Esophagus muscularis mucosa (tissue), 4 donors: ENCODE measurements at regions not wholly inside any gene's neighbourhood (a gene's known extent, or its start where the extent isn't known, plus 50 kb on each side); places are given as distances from the start of the nearest gene placed in this dataset.

ENCODE experiments used
- DNase-seq: peaks from one replicate; pipeline ENCODE4 v3.0.0-alpha.2; 2017; ENCODE audit errors: extremely low spot score
- H3K27ac ChIP-seq, 4 donors: fragments of 200-600 bp; sonication (generic); replicated peaks in 1 of 4; 1 replicate in 3 of 4; 2 replicates in 1 of 4; pipeline ENCODE4 v1.5.1; 2016 to 2019; ENCODE audit warnings: mild to moderate bottlenecking in 1 of 4
- H3K27me3 ChIP-seq, 4 donors: fragments of 200-600 bp; sonication (generic); one replicate each; pipeline versions ENCODE4 v1.5.1 to v1.6.0; 2016 to 2019
- H3K36me3 ChIP-seq, 4 donors: fragments of 200-600 bp; sonication (generic); one replicate each; pipeline ENCODE4 v1.5.1; 2016 to 2019
- H3K4me1 ChIP-seq, 4 donors: fragments of 200-600 bp; sonication (generic); one replicate each; pipeline ENCODE4 v1.5.1; 2016 to 2019
- H3K4me3 ChIP-seq, 4 donors: fragments of 200-600 bp; sonication (generic); 1 replicate in 2 of 4; 2 replicates in 2 of 4; pipeline ENCODE4 v1.5.1; 2016 to 2019; ENCODE audit warnings: mild to moderate bottlenecking in 4 of 4, moderate library complexity in 1 of 4
- H3K9me3 ChIP-seq, 4 donors: fragments of 200-600 bp; sonication (generic); 1 replicate in 3 of 4; 2 replicates in 1 of 4; pipeline ENCODE4 v1.5.1; 2016 to 2019
- EP300 ChIP-seq: sonication (generic); formaldehyde crosslinking; IDR thresholded peaks from one replicate; pipeline ENCODE4 v1.6.1; 2017; ENCODE audit warnings: antibody characterized with exemption
- POLR2A ChIP-seq: fragments of 450-650 bp; IDR thresholded peaks from one replicate; pipeline ENCODE4 v1.6.1; 2017; ENCODE audit warnings: antibody characterized with exemption, moderate library complexity, mild to moderate bottlenecking, low read depth
- POLR2AphosphoS5 ChIP-seq, 2 donors: sonication (generic); formaldehyde crosslinking; IDR thresholded peaks; one replicate each; pipeline ENCODE4 v1.6.1; 2017; ENCODE audit warnings: antibody characterized with exemption in 2 of 2
- WGBS: methylation state at CpG from one replicate; pipeline ENCODE4 v1.1.5; 2018; 5-methylcytosine and 5-hydroxymethylcytosine counted together
- intact Hi-C: fragments of 100-400 bp; cut with DNase I; formaldehyde crosslinking; loops from one replicate; pipeline ENCODE4 v1.15.1; 2023
- TF ChIP-seq, protein P1 (sequence below), 3 experiments: fragments of 200-600 bp in 2 of 3; fragments of 450-650 bp in 1 of 3; sonication (generic) in 2 of 3; IDR thresholded peaks; one replicate each; pipeline ENCODE4 v1.5.1; 2017 to 2019; ENCODE audit warnings: antibody characterized with exemption in 3 of 3, mild to moderate bottlenecking in 2 of 3, moderate library complexity in 1 of 3

- no peaks in the 10 kb centered on the region for H3K9me3 ChIP-seq
- peaks cover 0 to 11% (median 4%) of the 10 kb centered on the region in 4 donors for H3K4me1 ChIP-seq
- H3K36me3 ChIP-seq = no peaks in the 10 kb centered on the region
- DNase-seq = no peak
- intact Hi-C loops = no loop called here
- H3K4me3 ChIP-seq = no peak overlapping the region
- H3K27me3 ChIP-seq = no peaks in the 10 kb centered on the region
- 81% methylated on average over 3 of the region's 3 CpGs for WGBS
- H3K27ac ChIP-seq = no peak overlapping the region
- TF ChIP-seq, protein P1, sequence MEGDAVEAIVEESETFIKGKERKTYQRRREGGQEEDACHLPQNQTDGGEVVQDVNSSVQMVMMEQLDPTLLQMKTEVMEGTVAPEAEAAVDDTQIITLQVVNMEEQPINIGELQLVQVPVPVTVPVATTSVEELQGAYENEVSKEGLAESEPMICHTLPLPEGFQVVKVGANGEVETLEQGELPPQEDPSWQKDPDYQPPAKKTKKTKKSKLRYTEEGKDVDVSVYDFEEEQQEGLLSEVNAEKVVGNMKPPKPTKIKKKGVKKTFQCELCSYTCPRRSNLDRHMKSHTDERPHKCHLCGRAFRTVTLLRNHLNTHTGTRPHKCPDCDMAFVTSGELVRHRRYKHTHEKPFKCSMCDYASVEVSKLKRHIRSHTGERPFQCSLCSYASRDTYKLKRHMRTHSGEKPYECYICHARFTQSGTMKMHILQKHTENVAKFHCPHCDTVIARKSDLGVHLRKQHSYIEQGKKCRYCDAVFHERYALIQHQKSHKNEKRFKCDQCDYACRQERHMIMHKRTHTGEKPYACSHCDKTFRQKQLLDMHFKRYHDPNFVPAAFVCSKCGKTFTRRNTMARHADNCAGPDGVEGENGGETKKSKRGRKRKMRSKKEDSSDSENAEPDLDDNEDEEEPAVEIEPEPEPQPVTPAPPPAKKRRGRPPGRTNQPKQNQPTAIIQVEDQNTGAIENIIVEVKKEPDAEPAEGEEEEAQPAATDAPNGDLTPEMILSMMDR (IDR thresholded peaks at IDR 0.05) = no peak
- no peak for TF ChIP-seq POLR2A
Observed at GRCh38 chr1:96990136-96990535, 268.6 kb downstream of the PTBP2 start.

DNA sequence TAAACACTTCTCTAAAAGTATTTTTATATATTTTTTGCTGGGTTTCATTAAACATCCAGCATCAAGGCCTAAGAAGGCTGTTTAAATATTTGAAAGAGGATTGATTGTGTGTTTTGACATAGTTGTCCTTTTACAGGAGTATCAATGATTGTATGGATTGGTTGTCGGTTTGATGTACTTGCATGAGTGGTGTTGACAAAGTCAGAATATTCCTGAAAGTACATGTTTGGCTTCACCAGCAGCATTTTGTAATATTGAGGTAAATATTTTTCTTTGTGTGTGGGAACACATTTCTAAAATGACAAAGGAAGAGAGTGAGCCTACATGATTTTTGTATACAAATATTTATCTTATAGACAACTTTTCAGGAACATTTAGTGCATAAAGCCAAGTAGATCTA is 269.7 kb downstream of the PTBP2 start:
- no peak for DNase-seq
- WGBS = 95% methylated on average over 1 of the region's 1 CpG
- TF ChIP-seq EP300 (no peak), POLR2AphosphoS5 (IDR thresholded peaks at IDR 0.05) (no peak), POLR2A (no peak)
- TF ChIP-seq, protein P1 (IDR thresholded peaks at IDR 0.05) = no peak
- intact Hi-C loops = no loop called here
- Histone ChIP-seq H3K9me3 (no peaks in the 10 kb centered on the region), H3K27me3 (no peaks in the 10 kb centered on the region), H3K27ac (no peak overlapping the region), H3K4me1 (peaks cover 0 to 21% (median 11%) of the 10 kb centered on the region in 4 donors), H3K4me3 (no peak overlapping the region), H3K36me3 (no peaks in the 10 kb centered on the region)

DNA sequence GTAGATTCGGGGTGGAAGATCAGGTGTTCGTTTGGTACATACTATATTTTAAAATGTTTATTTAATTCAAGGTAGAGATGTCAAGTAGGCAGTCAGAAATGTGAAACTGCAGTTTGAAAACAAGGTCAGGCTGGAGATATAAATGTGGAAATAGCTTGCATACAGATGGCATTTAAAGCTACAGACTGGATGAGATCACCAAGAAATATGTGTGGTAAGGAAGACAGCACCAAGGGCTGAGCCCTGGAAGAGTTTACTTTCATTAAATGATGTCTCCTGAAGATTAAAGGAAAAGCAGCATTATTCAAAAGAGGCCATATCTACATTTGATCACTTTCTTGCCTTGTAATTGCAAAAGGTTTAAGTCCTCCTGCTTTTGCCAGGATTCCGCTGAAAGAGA is 271.3 kb downstream of the PTBP2 start:
- TF ChIP-seq, protein P1 (IDR thresholded peaks at IDR 0.05) = no peak
- TF ChIP-seq EP300 (no peak), POLR2AphosphoS5 (IDR thresholded peaks at IDR 0.05) (no peak), POLR2A (no peak)
- intact Hi-C loops = no loop called here
- Histone ChIP-seq H3K36me3 (no peaks in the 10 kb centered on the region), H3K9me3 (no peaks in the 10 kb centered on the region), H3K4me3 (no peak overlapping the region), H3K27me3 (no peaks in the 10 kb centered on the region), H3K4me1 (peaks cover 0 to 23% (median 11%) of the 10 kb centered on the region in 4 donors), H3K27ac (no peak overlapping the region)
- DNase-seq = no peak
- 89% methylated on average over 3 of the region's 3 CpGs for WGBS

- Histone ChIP-seq H3K4me1 (peaks cover 0 to 17% (median 8%) of the 10 kb centered on the region in 4 donors), H3K4me3 (no peak overlapping the region), H3K9me3 (no peaks in the 10 kb centered on the region), H3K27me3 (no peaks in the 10 kb centered on the region), H3K27ac (no peak overlapping the region), H3K36me3 (no peaks in the 10 kb centered on the region)
- DNase-seq = no peak
- TF ChIP-seq POLR2A (no peak), EP300 (no peak), POLR2AphosphoS5 (IDR thresholded peaks at IDR 0.05) (no peak)
- TF ChIP-seq, protein P1 (IDR thresholded peaks at IDR 0.05) = no peak
- intact Hi-C loops = no loop called here
- WGBS = 43% methylated on average over 3 of the region's 3 CpGs
Observed at GRCh38 chr1:96995351-96995750, 273.8 kb downstream of the PTBP2 start.

GRCh38 chr1:96996001-96996400 is 274.4 kb downstream of the PTBP2 start:
- peaks cover 0 to 17% (median 8%) of the 10 kb centered on the region in 4 donors for H3K4me1 ChIP-seq
- H3K4me3 ChIP-seq = no peak overlapping the region
- no peak overlapping the region for H3K27ac ChIP-seq
- WGBS = 81% methylated on average over 1 of the region's 1 CpG
- H3K9me3 ChIP-seq = no peaks in the 10 kb centered on the region
- intact Hi-C loops = no loop called here
- no peaks in the 10 kb centered on the region for H3K36me3 ChIP-seq
- no peak for DNase-seq
- TF ChIP-seq POLR2A (no peak), POLR2AphosphoS5 (IDR thresholded peaks at IDR 0.05) (no peak), EP300 (no peak)
- TF ChIP-seq, protein P1 (IDR thresholded peaks at IDR 0.05) = no peak
- no peaks in the 10 kb centered on the region for H3K27me3 ChIP-seq
